Left kidney (tissue), 1 donor: ENCODE measurements at regions not wholly inside any gene's neighbourhood (a gene's known extent, or its start where the extent isn't known, plus 50 kb on each side); places are given as distances from the start of the nearest gene placed in this dataset.
"Not testable (repeated sequence)": the region's sequence is repeated elsewhere in the genome, so short reads cannot be mapped to it uniquely, and the experiment has no call there.

ENCODE experiments used
- DNase-seq: peaks from one replicate; pipeline ENCODE4 v3.0.0-alpha.2; 2013

GRCh38 chr5:40134883-40135520 is 544.7 kb upstream of the PTGER4 start:
- no peak for DNase-seq

- no peak for DNase-seq
These were observed 555.3 kb upstream of the PTGER4 start for GRCh38 chr5:40124367-40124766.

- no peak for DNase-seq
These were observed 558.5 kb upstream of the PTGER4 start for GRCh38 chr5:40121236-40121635.

GRCh38 chr5:40112875-40113274 is 566.8 kb upstream of the PTGER4 start:
- no peak for DNase-seq

- DNase-seq, result not testable (repeated sequence)
These were observed 568.7 kb upstream of the PTGER4 start for GRCh38 chr5:40111036-40111435.

GRCh38 chr5:40108764-40109390 is 570.8 kb upstream of the PTGER4 start:
- DNase-seq, result not testable (repeated sequence)

- not testable (repeated sequence) for DNase-seq
These were observed 571.9 kb upstream of the PTGER4 start for GRCh38 chr5:40107786-40108185.

- DNase-seq, result no peak
These were observed 572.9 kb upstream of the PTGER4 start for GRCh38 chr5:40106847-40107246.

GRCh38 chr5:40098313-40098712 is 581.4 kb upstream of the PTGER4 start:
- no peak for DNase-seq

GRCh38 chr5:40093550-40093949 is 586.2 kb upstream of the PTGER4 start:
- DNase-seq, result no peak

GRCh38 chr5:40089269-40089668 is 590.4 kb upstream of the PTGER4 start:
- DNase-seq, result no peak

- DNase-seq, result no peak
These were observed 595.1 kb upstream of the PTGER4 start for GRCh38 chr5:40084614-40085013.

GRCh38 chr5:40082313-40082712 is 597.4 kb upstream of the PTGER4 start:
- no peak for DNase-seq

GRCh38 chr5:40080191-40080590 is 599.5 kb upstream of the PTGER4 start:
- DNase-seq, result no peak

GRCh38 chr5:40078898-40079575 is 600.7 kb upstream of the PTGER4 start:
- DNase-seq, result no peak

GRCh38 chr5:40074826-40075225 is 604.9 kb upstream of the PTGER4 start:
- no peak for DNase-seq

GRCh38 chr5:40073927-40074326 is 605.8 kb upstream of the PTGER4 start:
- DNase-seq, result no peak

GRCh38 chr5:40071870-40072269 is 607.8 kb upstream of the PTGER4 start:
- DNase-seq, result no peak

GRCh38 chr5:40066616-40067015 is 613.1 kb upstream of the PTGER4 start:
- no peak for DNase-seq

GRCh38 chr5:40052808-40053207 is 626.9 kb upstream of the PTGER4 start:
- no peak for DNase-seq

GRCh38 chr5:40046792-40047191 is 622.0 kb upstream of the DAB2 start:
- no peak for DNase-seq

GRCh38 chr5:40045429-40045828 is 620.6 kb upstream of the DAB2 start:
- DNase-seq, result no peak

- DNase-seq, result no peak
These were observed 619.1 kb upstream of the DAB2 start for GRCh38 chr5:40043916-40044315.

- no peak for DNase-seq
These were observed 616.7 kb upstream of the DAB2 start for GRCh38 chr5:40041452-40041851.
